ENCODE measurements at regions not wholly inside any gene's neighbourhood (a gene's known extent, or its start where the extent isn't known, plus 50 kb on each side); places are given as distances from the start of the nearest gene placed in this dataset.
A peak's percentile ranks its signal among the peaks of the same experiment; 100 is the strongest.

- no peak for TF ChIP-seq ETV5 (CRISPR knock-in tag; IDR thresholded peaks at IDR 0.05; ENCODE audit: low read depth)
- TF ChIP-seq GATAD2A (IDR thresholded peaks at IDR 0.05): no peak
- no peak for TF ChIP-seq NR2F6 (CRISPR knock-in tag; IDR thresholded peaks at IDR 0.05)
- no peak for TF ChIP-seq HDAC1 (IDR thresholded peaks at IDR 0.05)
Measured at GRCh38 chr5:143581147-143581546, 177.7 kb upstream of the NR3C1 start (continued).

- Histone ChIP-seq H3K9me3 (replicated peaks; ENCODE audit: control insufficient read depth, insufficient read depth, low read depth, low read length) (no peaks in the 10 kb centered on the region), H3K9ac (ENCODE audit: insufficient read depth in 1 of 2, low read depth in 2 of 2, low read length in 2 of 2) (no peak overlapping the region), H2AFZ (ENCODE audit: low read depth, low read length) (no peak overlapping the region), H3K9me1 (ENCODE audit: control insufficient read depth, insufficient read depth, low read length) (no peaks in the 10 kb centered on the region), H3K4me2 (ENCODE audit: insufficient read depth, low read length) (no peak overlapping the region), H4K20me1 (replicated peaks; ENCODE audit: control insufficient read depth, insufficient read depth, low read length) (no peaks in the 10 kb centered on the region), H3K27me3 (ENCODE audit: control insufficient read depth in 2 of 2, insufficient read depth in 2 of 2, low read length in 2 of 2) (0 out of 5 replicates have a peak, but pooled peaks cover 0 to 2% of the 10 kb centered on the region in 2 experiments), H3K79me2 (ENCODE audit: control insufficient read depth, insufficient read depth, low read length) (no peaks in the 10 kb centered on the region), H3K27ac (ENCODE audit: extremely low read depth, low read depth, low read length) (no peak overlapping the region), H3K4me3 (no peak overlapping the region), H3K36me3 (ENCODE audit: control insufficient read depth, insufficient read depth, low read length) (no peaks in the 10 kb centered on the region), H3K4me1 (replicated peaks in 1 of 2; ENCODE audit: control insufficient read depth in 2 of 2, insufficient read depth in 2 of 2, low read length in 2 of 2) (peaks cover 0 to 2% of the 10 kb centered on the region in 2 experiments; a peak in 2 of 5 replicates)
- POLR2A ChIA-PET: interaction anchor here (0.6 to 1.0 kb wide), 2 partner anchors 17 to 150 kb away, joined by 3 to 4 read pairs; no protein-coding TSS in a partner anchor
- BruUV-seq (replicated peaks): no TSS peak
- in situ Hi-C loops (cut with MboI): no loop called here
- CTCF ChIA-PET (ENCODE audit: low intra/inter-chr PET ratio): no interaction called here
- WGBS (ENCODE audit: insufficient coverage, low coverage, missing lambda C conversion rate): 33% methylated on average over 2 of the region's 2 CpGs
- FAIRE-seq: no peak
- no peak for ATAC-seq
- DNase-seq (ENCODE audit: extremely low read depth in 1 of 4, low spot score in 3 of 4): no peak
- intact Hi-C loops (cut with micrococcal nuclease): no loop called here
- no peak for TF ChIP-seq CTBP1 (IDR thresholded peaks at IDR 0.05; ENCODE audit: borderline replicate concordance)
- TF ChIP-seq PURB (CRISPR knock-in tag; IDR thresholded peaks at IDR 0.05; ENCODE audit: low read depth): no peak
- no peak for TF ChIP-seq ZBTB12 (CRISPR knock-in tag; IDR thresholded peaks at IDR 0.05)
- no peak for TF ChIP-seq HMG20A (CRISPR knock-in tag; conservative IDR thresholded peaks at IDR 0.05)
- no peak for TF ChIP-seq ZBED1 (IDR thresholded peaks at IDR 0.05)
- no peak for TF ChIP-seq FOXJ3 (CRISPR knock-in tag; IDR thresholded peaks at IDR 0.05)
- no peak for TF ChIP-seq PBX2 (CRISPR knock-in tag; IDR thresholded peaks at IDR 0.05; ENCODE audit: low read depth)
- TF ChIP-seq PBX2 (tag; conservative IDR thresholded peaks at IDR 0.05; ENCODE audit: low read depth): peak; percentile 54
- TF ChIP-seq PKNOX1 (IDR thresholded peaks at IDR 0.05): peak; percentile 22; the same call in 1 of the 2 replicates
- no peak for TF ChIP-seq SREBF1 (IDR thresholded peaks at IDR 0.05; ENCODE audit: borderline replicate concordance, low read depth, low read length)
- TF ChIP-seq RBM25 (IDR thresholded peaks at IDR 0.05; ENCODE audit: low read depth, low read length, severe bottlenecking): no peak
- TF ChIP-seq ETS2 (tag; IDR thresholded peaks at IDR 0.05; ENCODE audit: borderline replicate concordance, poor library complexity, severe bottlenecking): no peak
- TF ChIP-seq SRSF1 (IDR thresholded peaks at IDR 0.05; ENCODE audit: low read depth, low read length): no peak
- no peak for TF ChIP-seq DDX20 (tag; IDR thresholded peaks at IDR 0.05; ENCODE audit: low read depth)
Measured at GRCh38 chr5:143576711-143577484, 173.4 kb upstream of the NR3C1 start.

Measured in K562 (cell line).